ENCODE measurements at regions not wholly inside any gene's neighbourhood (a gene's known extent, or its start where the extent isn't known, plus 50 kb on each side); places are given as distances from the start of the nearest gene placed in this dataset.

DNA sequence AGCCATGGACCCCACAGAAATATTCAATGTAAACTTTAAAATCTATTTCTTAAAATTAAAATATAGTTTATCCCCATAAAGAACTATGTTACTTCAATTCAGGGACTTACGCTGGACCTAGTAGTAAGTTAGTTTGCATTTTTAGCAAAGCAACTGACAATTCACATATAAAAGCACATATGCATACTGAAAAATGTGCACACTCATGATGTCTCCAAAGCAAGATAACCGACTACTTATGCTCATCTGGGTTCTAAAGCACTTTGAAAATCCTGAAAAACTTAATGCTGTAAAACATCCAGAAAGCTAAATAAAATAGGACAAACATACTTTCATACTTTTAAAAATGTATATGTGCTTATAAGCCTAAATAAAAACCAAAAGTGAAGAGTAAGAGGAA lies 264.4 kb upstream of the GAS1 start:
- no peak for DNase-seq (ENCODE audit: low read depth in 2 of 2)
- H3K4me3 ChIP-seq (replicated peaks in 1 of 2; ENCODE audit: low read depth in 2 of 2, low read length in 2 of 2), result no peak overlapping the region
- TF ChIP-seq, protein P1, sequence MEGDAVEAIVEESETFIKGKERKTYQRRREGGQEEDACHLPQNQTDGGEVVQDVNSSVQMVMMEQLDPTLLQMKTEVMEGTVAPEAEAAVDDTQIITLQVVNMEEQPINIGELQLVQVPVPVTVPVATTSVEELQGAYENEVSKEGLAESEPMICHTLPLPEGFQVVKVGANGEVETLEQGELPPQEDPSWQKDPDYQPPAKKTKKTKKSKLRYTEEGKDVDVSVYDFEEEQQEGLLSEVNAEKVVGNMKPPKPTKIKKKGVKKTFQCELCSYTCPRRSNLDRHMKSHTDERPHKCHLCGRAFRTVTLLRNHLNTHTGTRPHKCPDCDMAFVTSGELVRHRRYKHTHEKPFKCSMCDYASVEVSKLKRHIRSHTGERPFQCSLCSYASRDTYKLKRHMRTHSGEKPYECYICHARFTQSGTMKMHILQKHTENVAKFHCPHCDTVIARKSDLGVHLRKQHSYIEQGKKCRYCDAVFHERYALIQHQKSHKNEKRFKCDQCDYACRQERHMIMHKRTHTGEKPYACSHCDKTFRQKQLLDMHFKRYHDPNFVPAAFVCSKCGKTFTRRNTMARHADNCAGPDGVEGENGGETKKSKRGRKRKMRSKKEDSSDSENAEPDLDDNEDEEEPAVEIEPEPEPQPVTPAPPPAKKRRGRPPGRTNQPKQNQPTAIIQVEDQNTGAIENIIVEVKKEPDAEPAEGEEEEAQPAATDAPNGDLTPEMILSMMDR (IDR thresholded peaks at IDR 0.05; ENCODE audit: low read depth, low read length), result no peak

DNA sequence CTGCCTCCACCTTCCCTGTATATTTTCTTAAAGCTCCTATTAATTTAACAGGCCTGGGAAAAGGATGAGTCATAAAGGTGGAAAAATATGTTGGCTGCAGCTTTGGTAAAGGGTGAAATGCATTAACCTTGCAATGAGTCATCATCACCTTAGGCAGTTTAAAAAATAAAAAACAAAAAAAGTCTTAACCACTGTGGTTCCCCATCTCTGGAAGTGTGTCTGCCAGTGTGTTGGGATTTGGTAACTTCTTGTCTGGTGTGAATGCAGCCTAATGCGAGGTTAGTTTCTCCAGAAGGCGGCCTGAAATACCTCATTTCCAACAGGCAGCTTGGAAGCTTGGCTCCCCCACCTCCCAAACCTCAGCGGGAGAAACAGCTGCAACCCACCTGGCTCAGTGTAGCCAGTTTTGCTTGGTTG lies 265.3 kb upstream of the GAS1 start:
- DNase-seq (ENCODE audit: low read depth in 2 of 2), result peak in 1 of 2 donors; percentile 16
- no peak overlapping the region for H3K4me3 ChIP-seq (replicated peaks in 1 of 2; ENCODE audit: low read depth in 2 of 2, low read length in 2 of 2)
- TF ChIP-seq, protein P1 (IDR thresholded peaks at IDR 0.05; ENCODE audit: low read depth, low read length), result no peak

DNA sequence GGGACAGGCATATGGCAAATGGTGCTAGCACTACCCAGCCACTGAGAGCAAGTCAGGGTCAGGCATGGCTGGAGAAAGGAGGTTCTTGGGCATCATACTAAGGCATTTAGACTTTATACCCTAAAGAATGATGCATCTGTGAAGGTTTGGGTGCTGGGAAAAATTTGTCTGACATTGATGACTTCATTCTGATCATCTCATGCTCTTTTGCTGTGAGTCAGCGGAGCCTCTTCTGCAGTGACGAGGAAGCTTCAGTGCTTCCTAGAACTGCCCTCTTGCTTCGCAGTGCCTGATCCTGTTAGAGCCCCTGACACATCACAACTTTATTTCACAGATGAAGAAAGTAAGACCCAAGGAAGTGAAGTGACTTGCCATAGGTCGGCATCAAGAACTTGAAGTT lies 266.6 kb upstream of the GAS1 start:
- DNase-seq (ENCODE audit: low read depth in 2 of 2), result peak in 1 of 2 donors; percentile 50
- TF ChIP-seq, protein P1 (IDR thresholded peaks at IDR 0.05; ENCODE audit: low read depth, low read length), result no peak
- no peak overlapping the region for H3K4me3 ChIP-seq (replicated peaks in 1 of 2; ENCODE audit: low read depth in 2 of 2, low read length in 2 of 2)

DNA sequence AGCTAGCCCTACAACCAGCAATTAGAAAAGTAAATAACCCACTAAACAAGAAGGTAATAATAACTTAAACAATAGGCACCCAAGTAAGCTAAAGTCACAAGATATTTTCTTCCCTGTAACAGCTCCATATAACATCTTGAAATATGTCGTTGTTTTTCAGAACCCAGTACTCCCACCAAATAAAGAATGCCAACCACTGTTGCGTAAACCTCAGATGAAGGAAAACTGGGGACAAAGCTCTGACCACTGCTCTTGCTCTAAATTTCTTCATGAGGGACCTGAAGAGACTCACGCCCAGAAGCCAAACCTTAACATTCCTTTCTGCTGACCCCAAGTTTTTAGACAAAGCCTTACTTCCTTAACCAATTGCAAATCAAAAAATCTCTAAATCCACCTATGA lies 267.7 kb upstream of the GAS1 start:
- H3K4me3 ChIP-seq (replicated peaks in 1 of 2; ENCODE audit: low read depth in 2 of 2, low read length in 2 of 2), result no peak overlapping the region
- DNase-seq (ENCODE audit: low read depth in 2 of 2), result no peak
- TF ChIP-seq, protein P1 (IDR thresholded peaks at IDR 0.05; ENCODE audit: low read depth, low read length), result no peak

DNA sequence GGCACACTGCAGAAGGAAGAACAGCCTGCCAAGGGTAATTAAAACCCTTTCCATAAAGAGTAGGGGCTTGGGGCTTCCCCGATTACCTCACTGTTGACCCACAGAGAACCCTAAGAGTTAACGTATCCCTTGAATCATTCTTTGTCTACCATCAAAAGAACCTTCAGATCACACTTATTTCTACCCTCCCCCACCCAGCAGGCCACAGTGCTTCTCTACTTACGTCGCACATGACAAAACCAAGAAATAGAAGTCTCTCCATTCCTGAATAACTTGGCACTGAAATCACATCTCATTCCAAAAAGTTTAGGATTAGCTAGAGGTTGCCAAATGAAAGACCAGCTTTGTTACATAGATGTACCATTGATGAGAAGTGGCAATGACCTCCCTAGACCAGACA lies 268.7 kb upstream of the GAS1 start:
- no peak for DNase-seq (ENCODE audit: low read depth in 2 of 2)
- TF ChIP-seq, protein P1 (IDR thresholded peaks at IDR 0.05; ENCODE audit: low read depth, low read length), result no peak

DNA sequence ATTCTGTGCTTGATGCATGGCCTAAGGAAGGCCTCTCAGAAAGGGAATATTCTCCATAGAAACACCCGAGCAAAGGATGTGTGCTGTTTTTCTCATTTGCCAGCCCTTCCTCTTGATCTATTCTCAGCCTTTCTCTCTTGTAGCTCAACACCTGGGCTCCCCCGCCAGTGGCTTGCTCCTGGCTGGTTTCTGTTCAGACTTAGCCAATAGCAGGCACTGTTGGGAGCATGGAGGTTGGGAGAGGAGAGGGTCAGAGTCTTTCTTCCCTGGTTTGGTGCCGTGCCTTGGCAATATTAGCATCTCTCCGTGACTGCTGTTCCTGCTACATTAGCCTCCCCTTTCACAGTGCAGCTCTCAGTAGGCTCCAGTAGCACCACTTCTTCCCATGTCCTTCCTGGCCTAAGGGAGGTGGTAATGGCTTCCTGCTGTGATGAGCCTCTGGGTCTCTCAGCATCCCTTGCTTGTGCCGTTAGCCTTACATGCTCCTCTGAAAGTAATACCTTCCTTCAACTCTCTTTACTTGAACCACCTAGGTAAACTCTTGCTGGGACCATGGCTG lies 269.7 kb upstream of the GAS1 start:
- DNase-seq (ENCODE audit: low read depth in 2 of 2), result no peak
- TF ChIP-seq, protein P1 (IDR thresholded peaks at IDR 0.05; ENCODE audit: low read depth, low read length), result no peak
- H3K4me3 ChIP-seq (replicated peaks in 1 of 2; ENCODE audit: low read depth in 2 of 2, low read length in 2 of 2), result no peak overlapping the region

More for the DNA sequence above, 268.7 kb upstream of the GAS1 start:
- no peak overlapping the region for H3K4me3 ChIP-seq (replicated peaks in 1 of 2; ENCODE audit: low read depth in 2 of 2, low read length in 2 of 2)
